ENCODE measurements at regions not wholly inside any gene's neighbourhood (a gene's known extent, or its start where the extent isn't known, plus 50 kb on each side); places are given as distances from the start of the nearest gene placed in this dataset.

DNA sequence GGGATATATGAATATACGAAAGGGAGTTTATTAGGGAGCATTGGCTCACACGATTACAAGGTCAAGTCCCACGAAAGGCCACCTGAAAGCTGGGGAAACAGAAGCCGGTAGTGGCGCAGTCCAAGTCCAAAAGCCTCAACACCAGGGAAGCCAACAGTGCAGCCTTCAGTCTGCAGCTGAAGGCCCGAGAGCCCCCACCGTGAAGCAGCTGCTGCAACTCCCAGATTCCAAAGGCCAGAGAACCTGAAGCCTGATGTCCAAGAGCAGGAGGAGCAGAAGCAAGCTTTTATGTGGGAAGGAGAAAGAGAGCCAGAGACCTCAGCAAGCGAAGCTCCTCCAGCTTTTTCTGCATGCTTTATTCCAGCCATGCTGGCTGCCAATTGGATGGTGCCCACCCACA lies 275.8 kb downstream of the PTTG2 start:
- TF ChIP-seq, protein P1, sequence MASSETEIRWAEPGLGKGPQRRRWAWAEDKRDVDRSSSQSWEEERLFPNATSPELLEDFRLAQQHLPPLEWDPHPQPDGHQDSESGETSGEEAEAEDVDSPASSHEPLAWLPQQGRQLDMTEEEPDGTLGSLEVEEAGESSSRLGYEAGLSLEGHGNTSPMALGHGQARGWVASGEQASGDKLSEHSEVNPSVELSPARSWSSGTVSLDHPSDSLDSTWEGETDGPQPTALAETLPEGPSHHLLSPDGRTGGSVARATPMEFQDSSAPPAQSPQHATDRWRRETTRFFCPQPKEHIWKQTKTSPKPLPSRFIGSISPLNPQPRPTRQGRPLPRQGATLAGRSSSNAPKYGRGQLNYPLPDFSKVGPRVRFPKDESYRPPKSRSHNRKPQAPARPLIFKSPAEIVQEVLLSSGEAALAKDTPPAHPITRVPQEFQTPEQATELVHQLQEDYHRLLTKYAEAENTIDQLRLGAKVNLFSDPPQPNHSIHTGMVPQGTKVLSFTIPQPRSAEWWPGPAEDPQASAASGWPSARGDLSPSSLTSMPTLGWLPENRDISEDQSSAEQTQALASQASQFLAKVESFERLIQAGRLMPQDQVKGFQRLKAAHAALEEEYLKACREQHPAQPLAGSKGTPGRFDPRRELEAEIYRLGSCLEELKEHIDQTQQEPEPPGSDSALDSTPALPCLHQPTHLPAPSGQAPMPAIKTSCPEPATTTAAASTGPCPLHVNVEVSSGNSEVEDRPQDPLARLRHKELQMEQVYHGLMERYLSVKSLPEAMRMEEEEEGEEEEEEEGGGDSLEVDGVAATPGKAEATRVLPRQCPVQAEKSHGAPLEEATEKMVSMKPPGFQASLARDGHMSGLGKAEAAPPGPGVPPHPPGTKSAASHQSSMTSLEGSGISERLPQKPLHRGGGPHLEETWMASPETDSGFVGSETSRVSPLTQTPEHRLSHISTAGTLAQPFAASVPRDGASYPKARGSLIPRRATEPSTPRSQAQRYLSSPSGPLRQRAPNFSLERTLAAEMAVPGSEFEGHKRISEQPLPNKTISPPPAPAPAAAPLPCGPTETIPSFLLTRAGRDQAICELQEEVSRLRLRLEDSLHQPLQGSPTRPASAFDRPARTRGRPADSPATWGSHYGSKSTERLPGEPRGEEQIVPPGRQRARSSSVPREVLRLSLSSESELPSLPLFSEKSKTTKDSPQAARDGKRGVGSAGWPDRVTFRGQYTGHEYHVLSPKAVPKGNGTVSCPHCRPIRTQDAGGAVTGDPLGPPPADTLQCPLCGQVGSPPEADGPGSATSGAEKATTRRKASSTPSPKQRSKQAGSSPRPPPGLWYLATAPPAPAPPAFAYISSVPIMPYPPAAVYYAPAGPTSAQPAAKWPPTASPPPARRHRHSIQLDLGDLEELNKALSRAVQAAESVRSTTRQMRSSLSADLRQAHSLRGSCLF (CRISPR knock-in tag; IDR thresholded peaks at IDR 0.05; ENCODE audit: borderline replicate concordance) = no peak
- TF ChIP-seq SAFB2 (CRISPR knock-in tag; IDR thresholded peaks at IDR 0.05; ENCODE audit: borderline replicate concordance, low read depth) (no peak), SNRNP70 (IDR thresholded peaks at IDR 0.05; ENCODE audit: low read depth, low read length) (no peak), ZNF615 (CRISPR knock-in tag; IDR thresholded peaks at IDR 0.05; ENCODE audit: borderline replicate concordance) (no peak), NR1H2 (CRISPR knock-in tag; IDR thresholded peaks at IDR 0.05; ENCODE audit: borderline replicate concordance, low read depth) (no peak), AFF4 (CRISPR knock-in tag; IDR thresholded peaks at IDR 0.05) (no peak), TARDBP (CRISPR knock-in tag; IDR thresholded peaks at IDR 0.05) (no peak), ZFP36 (IDR thresholded peaks at IDR 0.05; ENCODE audit: borderline replicate concordance, low read depth, low read length, partially characterized antibody) (no peak), FOSL1 (CRISPR knock-in tag; IDR thresholded peaks at IDR 0.05; ENCODE audit: borderline replicate concordance) (no peak), CTCF (CRISPR knock-in tag; IDR thresholded peaks at IDR 0.05) (no peak), TOE1 (CRISPR knock-in tag; IDR thresholded peaks at IDR 0.05) (no peak), ATF3 (CRISPR knock-in tag; IDR thresholded peaks at IDR 0.05) (no peak), TAF1 (CRISPR knock-in tag; IDR thresholded peaks at IDR 0.05) (no peak)
- TF ChIP-seq, protein P2, sequence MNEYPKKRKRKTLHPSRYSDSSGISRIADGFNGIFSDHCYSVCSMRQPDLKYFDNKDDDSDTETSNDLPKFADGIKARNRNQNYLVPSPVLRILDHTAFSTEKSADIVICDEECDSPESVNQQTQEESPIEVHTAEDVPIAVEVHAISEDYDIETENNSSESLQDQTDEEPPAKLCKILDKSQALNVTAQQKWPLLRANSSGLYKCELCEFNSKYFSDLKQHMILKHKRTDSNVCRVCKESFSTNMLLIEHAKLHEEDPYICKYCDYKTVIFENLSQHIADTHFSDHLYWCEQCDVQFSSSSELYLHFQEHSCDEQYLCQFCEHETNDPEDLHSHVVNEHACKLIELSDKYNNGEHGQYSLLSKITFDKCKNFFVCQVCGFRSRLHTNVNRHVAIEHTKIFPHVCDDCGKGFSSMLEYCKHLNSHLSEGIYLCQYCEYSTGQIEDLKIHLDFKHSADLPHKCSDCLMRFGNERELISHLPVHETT (CRISPR knock-in tag; conservative IDR thresholded peaks at IDR 0.05) = no peak
